ENCODE measurements at regions not wholly inside any gene's neighbourhood (a gene's known extent, or its start where the extent isn't known, plus 50 kb on each side); places are given as distances from the start of the nearest gene placed in this dataset.

- no peak overlapping the region for H3K27ac ChIP-seq (ENCODE audit: low read depth, low read length)
- ChIA-PET POLR2A (no interaction called here), CTCF (no interaction called here)
- no peaks in the 10 kb centered on the region for H3K27me3 ChIP-seq (ENCODE audit: control insufficient read depth, insufficient read depth, low read length)
- TF ChIP-seq, protein P1, sequence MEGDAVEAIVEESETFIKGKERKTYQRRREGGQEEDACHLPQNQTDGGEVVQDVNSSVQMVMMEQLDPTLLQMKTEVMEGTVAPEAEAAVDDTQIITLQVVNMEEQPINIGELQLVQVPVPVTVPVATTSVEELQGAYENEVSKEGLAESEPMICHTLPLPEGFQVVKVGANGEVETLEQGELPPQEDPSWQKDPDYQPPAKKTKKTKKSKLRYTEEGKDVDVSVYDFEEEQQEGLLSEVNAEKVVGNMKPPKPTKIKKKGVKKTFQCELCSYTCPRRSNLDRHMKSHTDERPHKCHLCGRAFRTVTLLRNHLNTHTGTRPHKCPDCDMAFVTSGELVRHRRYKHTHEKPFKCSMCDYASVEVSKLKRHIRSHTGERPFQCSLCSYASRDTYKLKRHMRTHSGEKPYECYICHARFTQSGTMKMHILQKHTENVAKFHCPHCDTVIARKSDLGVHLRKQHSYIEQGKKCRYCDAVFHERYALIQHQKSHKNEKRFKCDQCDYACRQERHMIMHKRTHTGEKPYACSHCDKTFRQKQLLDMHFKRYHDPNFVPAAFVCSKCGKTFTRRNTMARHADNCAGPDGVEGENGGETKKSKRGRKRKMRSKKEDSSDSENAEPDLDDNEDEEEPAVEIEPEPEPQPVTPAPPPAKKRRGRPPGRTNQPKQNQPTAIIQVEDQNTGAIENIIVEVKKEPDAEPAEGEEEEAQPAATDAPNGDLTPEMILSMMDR (IDR thresholded peaks at IDR 0.05; ENCODE audit: low read depth, low read length): no peak
- no peak overlapping the region for H3K4me3 ChIP-seq (ENCODE audit: low read depth, low read length)
- no peak for DNase-seq (ENCODE audit: low read depth, low spot score)
- peaks cover 63% of the 10 kb centered on the region for H3K9me3 ChIP-seq (ENCODE audit: control insufficient read depth, insufficient read depth, low read length)
Measured at GRCh38 chr16:5509794-5510193, 412.2 kb upstream of the EEF2KMT start.

- ChIA-PET CTCF (no interaction called here), POLR2A (no interaction called here)
- Histone ChIP-seq H3K27ac (ENCODE audit: low read depth, low read length) (no peak overlapping the region), H3K9me3 (ENCODE audit: control insufficient read depth, insufficient read depth, low read length) (peaks cover 63% of the 10 kb centered on the region), H3K4me3 (ENCODE audit: low read depth, low read length) (no peak overlapping the region), H3K27me3 (ENCODE audit: control insufficient read depth, insufficient read depth, low read length) (no peaks in the 10 kb centered on the region)
- no peak for DNase-seq (ENCODE audit: low read depth, low spot score)
- TF ChIP-seq, protein P1 (IDR thresholded peaks at IDR 0.05; ENCODE audit: low read depth, low read length): no peak
Measured at GRCh38 chr16:5509336-5509735, 411.7 kb upstream of the EEF2KMT start.

GRCh38 chr16:5508371-5508770 lies 410.8 kb upstream of the EEF2KMT start:
- CTCF ChIA-PET: no interaction called here

DNA sequence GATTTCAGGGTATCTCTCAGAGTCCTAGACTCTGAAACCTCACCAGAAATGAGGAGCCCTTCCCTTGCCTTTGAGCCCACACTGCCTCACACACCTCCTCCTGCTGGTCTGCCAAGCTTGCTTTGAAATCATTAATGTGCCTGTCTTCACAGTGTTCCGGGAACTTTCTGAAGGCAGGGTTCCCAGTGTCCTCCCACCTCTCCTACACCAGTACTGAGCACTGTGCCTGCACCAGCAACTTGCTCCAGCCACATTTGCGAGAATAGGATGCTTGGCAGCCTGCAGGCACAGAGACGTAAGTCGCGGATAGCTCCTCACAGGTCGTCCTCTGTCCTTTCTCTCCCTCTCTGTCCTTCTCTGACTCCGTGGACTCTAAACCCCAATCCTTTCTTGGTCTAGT lies 408.4 kb upstream of the EEF2KMT start:
- H3K27me3 ChIP-seq (ENCODE audit: control insufficient read depth, insufficient read depth, low read length): no peaks in the 10 kb centered on the region

More at GRCh38 chr16:5508371-5508770, 410.8 kb upstream of the EEF2KMT start:
- Histone ChIP-seq H3K27ac (ENCODE audit: low read depth, low read length) (no peak overlapping the region), H3K4me3 (ENCODE audit: low read depth, low read length) (no peak overlapping the region), H3K9me3 (ENCODE audit: control insufficient read depth, insufficient read depth, low read length) (peaks cover 68% of the 10 kb centered on the region), H3K27me3 (ENCODE audit: control insufficient read depth, insufficient read depth, low read length) (no peaks in the 10 kb centered on the region)
- no peak for DNase-seq (ENCODE audit: low read depth, low spot score)
- TF ChIP-seq, protein P1 (IDR thresholded peaks at IDR 0.05; ENCODE audit: low read depth, low read length): no peak
- POLR2A ChIA-PET: no interaction called here

DNA sequence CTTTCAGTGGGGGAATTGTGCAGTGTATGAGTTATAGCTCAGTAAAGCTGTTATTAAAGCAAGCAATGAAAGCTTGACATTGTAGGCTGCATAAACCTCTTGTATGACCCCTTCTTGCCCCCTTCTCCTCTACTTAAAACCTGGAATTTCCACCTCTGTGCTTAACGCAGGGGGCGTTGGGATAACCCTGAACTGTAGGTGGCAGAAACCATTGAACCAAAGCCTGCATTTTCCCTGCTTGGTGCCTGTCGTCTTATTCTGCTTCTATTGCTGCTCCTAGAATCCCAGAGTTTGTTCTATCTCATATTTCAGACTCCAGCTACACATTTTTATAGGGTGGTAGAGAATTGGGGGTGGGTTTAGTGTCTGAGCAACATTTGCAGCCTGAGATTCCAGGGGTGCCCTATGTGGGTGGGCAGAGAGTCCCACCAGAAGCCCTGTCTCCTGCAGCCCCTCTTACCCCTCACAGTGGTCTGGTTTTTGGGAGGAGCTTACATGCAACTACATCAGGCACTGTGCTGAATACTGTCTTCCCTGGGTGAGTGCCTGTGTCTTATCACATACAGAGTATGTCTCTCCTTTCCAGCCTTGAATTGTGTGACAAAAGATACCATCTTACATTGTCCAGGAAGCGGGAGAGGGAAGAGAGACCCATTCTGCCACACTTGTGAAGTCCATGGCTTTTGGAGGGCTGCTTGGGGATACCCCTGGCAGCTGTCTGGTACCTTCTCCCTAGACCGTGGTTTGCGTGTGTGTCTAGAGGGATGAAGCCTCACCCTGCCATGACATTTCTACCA lies 407.7 kb upstream of the EEF2KMT start:
- TF ChIP-seq, protein P1 (IDR thresholded peaks at IDR 0.05; ENCODE audit: low read depth, low read length): no peak
- H3K4me3 ChIP-seq (ENCODE audit: low read depth, low read length): no peak overlapping the region
- H3K9me3 ChIP-seq (ENCODE audit: control insufficient read depth, insufficient read depth, low read length): peaks cover 74% of the 10 kb centered on the region
- DNase-seq (ENCODE audit: low read depth, low spot score): no peak
- no peak overlapping the region for H3K27ac ChIP-seq (ENCODE audit: low read depth, low read length)
- CTCF ChIA-PET: no interaction called here
- no peaks in the 10 kb centered on the region for H3K27me3 ChIP-seq (ENCODE audit: control insufficient read depth, insufficient read depth, low read length)
- POLR2A ChIA-PET: no interaction called here

More for the DNA sequence above, 408.4 kb upstream of the EEF2KMT start:
- POLR2A ChIA-PET: no interaction called here
- no peak for DNase-seq (ENCODE audit: low read depth, low spot score)
- Histone ChIP-seq H3K4me3 (ENCODE audit: low read depth, low read length) (no peak overlapping the region), H3K9me3 (ENCODE audit: control insufficient read depth, insufficient read depth, low read length) (peaks cover 76% of the 10 kb centered on the region), H3K27ac (ENCODE audit: low read depth, low read length) (no peak overlapping the region)
- CTCF ChIA-PET: no interaction called here
- TF ChIP-seq, protein P1 (IDR thresholded peaks at IDR 0.05; ENCODE audit: low read depth, low read length): no peak
